ENCODE measurements at regions not wholly inside any gene's neighbourhood (a gene's known extent, or its start where the extent isn't known, plus 50 kb on each side); places are given as distances from the start of the nearest gene placed in this dataset.
"Not testable (repeated sequence)": the region's sequence is repeated elsewhere in the genome, so short reads cannot be mapped to it uniquely, and the experiment has no call there.

- Mint-ChIP-seq H3K36me3 (ENCODE audit: low read depth) (no peaks in the 10 kb centered on the region), H3K4me3 (no peak overlapping the region), H3K27ac (no peak overlapping the region), H3K27me3 (ENCODE audit: low read depth) (no peaks in the 10 kb centered on the region), H3K9me3 (ENCODE audit: insufficient read depth) (no peaks in the 10 kb centered on the region), H3K4me1 (ENCODE audit: low read depth) (no peaks in the 10 kb centered on the region)
- ChIA-PET CTCF (no interaction called here), POLR2A (no interaction called here)
- ATAC-seq (no peak), DNase-seq (no peak)
These were observed 82.0 kb upstream of the OTOGL start for GRCh38 chr12:80017261-80017870.

- DNase-seq (no peak), ATAC-seq (no peak)
- H3K4me1 Mint-ChIP-seq (ENCODE audit: low read depth): no peaks in the 10 kb centered on the region
- ChIA-PET CTCF (no interaction called here), POLR2A (no interaction called here)
- no peaks in the 10 kb centered on the region for H3K36me3 Mint-ChIP-seq (ENCODE audit: low read depth)
- H3K9me3 Mint-ChIP-seq (ENCODE audit: insufficient read depth): no peaks in the 10 kb centered on the region
- H3K4me3 Mint-ChIP-seq: no peak overlapping the region
- H3K27ac Mint-ChIP-seq: no peak overlapping the region
- H3K27me3 Mint-ChIP-seq (ENCODE audit: low read depth): no peaks in the 10 kb centered on the region
These were observed 81.8 kb upstream of the PPP1R12A start for GRCh38 chr12:80016684-80017083.

DNA sequence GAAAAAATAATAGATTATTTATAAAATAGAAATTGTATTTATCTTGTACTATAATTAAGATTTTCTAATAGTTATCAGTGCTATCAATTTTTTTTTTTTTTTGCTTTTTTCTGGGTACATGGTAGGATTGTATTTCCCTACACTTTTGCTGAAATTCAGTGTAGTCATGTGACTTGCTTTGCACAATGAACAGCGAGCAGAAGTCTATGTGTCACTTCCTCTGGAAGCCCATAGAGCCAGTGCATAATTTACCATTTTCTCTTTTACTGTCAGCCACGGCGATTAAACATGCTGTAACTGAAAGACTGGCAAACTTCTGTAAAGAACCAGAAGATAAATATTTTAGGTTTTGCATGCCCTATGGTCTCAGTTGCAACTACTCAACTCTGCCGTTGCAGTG, 80.8 kb upstream of the PPP1R12A start:
- H3K4me3 Mint-ChIP-seq: no peak overlapping the region
- CTCF ChIA-PET: no interaction called here
- H3K27ac Mint-ChIP-seq: no peak overlapping the region
- no peaks in the 10 kb centered on the region for H3K4me1 Mint-ChIP-seq (ENCODE audit: low read depth)
- H3K27me3 Mint-ChIP-seq (ENCODE audit: low read depth): no peaks in the 10 kb centered on the region
- no peaks in the 10 kb centered on the region for H3K36me3 Mint-ChIP-seq (ENCODE audit: low read depth)
- POLR2A ChIA-PET: interaction anchor here (0.6 kb wide), 1 partner anchor 196 kb away, joined by 4 read pairs; no protein-coding TSS in a partner anchor
- ATAC-seq: no peak
- DNase-seq: no peak
- no peaks in the 10 kb centered on the region for H3K9me3 Mint-ChIP-seq (ENCODE audit: insufficient read depth)

DNA sequence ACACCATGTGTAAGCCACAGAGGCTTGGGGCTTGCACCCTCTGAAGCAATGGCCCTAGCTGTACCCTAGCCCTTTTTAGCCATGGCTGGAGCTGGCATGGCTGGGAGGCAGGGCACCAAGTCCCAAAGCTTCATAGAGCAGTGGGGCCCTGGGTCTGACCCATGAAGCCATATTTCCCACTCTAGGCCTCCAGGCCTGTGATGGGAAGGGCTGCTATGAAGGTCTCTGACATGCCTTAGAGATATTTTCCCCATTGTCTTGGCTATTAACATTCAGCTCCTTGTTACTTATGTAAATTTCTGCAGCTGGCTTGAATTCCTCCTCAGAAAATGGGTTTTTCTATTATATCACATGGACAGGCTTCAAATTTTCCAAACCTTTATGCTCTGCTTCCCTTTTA, 68.8 kb upstream of the PPP1R12A start:
- H3K9me3 Mint-ChIP-seq (ENCODE audit: insufficient read depth); H3K27ac Mint-ChIP-seq; DNase-seq; H3K4me1 Mint-ChIP-seq (ENCODE audit: low read depth); H3K27me3 Mint-ChIP-seq (ENCODE audit: low read depth); POLR2A ChIA-PET; ATAC-seq; CTCF ChIA-PET; H3K36me3 Mint-ChIP-seq (ENCODE audit: low read depth); H3K4me3 Mint-ChIP-seq: not testable (repeated sequence)

- no peaks in the 10 kb centered on the region for H3K27me3 Mint-ChIP-seq (ENCODE audit: low read depth)
- POLR2A ChIA-PET: no interaction called here
- no peak overlapping the region for H3K27ac Mint-ChIP-seq
- DNase-seq (no peak), ATAC-seq (no peak)
- no peaks in the 10 kb centered on the region for H3K9me3 Mint-ChIP-seq (ENCODE audit: insufficient read depth)
- CTCF ChIA-PET: no interaction called here
- H3K4me1 Mint-ChIP-seq (ENCODE audit: low read depth): no peaks in the 10 kb centered on the region
- H3K4me3 Mint-ChIP-seq: no peak overlapping the region
- H3K36me3 Mint-ChIP-seq (ENCODE audit: low read depth): no peaks in the 10 kb centered on the region
These were observed 66.7 kb upstream of the PPP1R12A start for GRCh38 chr12:80001562-80001961.

DNA sequence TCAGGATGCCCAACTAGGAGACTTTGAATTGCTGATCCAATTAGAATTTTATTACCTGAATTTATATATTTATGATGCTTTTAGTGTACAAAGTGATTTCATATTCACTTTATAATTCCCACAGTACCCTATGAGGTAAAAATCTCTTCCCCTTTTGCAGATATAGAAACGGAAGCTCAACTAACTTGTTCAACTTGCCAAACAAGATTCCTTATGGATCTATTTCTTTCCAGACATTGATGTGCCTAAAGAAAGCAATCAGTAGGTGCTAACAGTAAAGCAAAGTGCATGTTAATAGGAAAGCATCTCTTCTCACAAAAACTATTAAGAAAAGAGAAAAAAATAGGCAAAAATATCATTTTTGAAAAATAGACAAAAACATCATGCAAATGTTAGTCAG, 65.9 kb upstream of the PPP1R12A start:
- H3K27me3 Mint-ChIP-seq (ENCODE audit: low read depth): no peaks in the 10 kb centered on the region
- H3K9me3 Mint-ChIP-seq (ENCODE audit: insufficient read depth): no peaks in the 10 kb centered on the region
- H3K4me3 Mint-ChIP-seq: no peak overlapping the region
- DNase-seq (no peak), ATAC-seq (no peak)
- H3K36me3 Mint-ChIP-seq (ENCODE audit: low read depth): no peaks in the 10 kb centered on the region
- CTCF ChIA-PET: no interaction called here
- H3K27ac Mint-ChIP-seq: no peak overlapping the region
- no peaks in the 10 kb centered on the region for H3K4me1 Mint-ChIP-seq (ENCODE audit: low read depth)
- POLR2A ChIA-PET: no interaction called here

- ATAC-seq (no peak), DNase-seq (no peak)
- no peak overlapping the region for H3K27ac Mint-ChIP-seq
- no peaks in the 10 kb centered on the region for H3K4me1 Mint-ChIP-seq (ENCODE audit: low read depth)
- H3K4me3 Mint-ChIP-seq: no peak overlapping the region
- CTCF ChIA-PET: no interaction called here
- peaks cover 2% of the 10 kb centered on the region for H3K27me3 Mint-ChIP-seq (ENCODE audit: low read depth)
- no peaks in the 10 kb centered on the region for H3K36me3 Mint-ChIP-seq (ENCODE audit: low read depth)
- POLR2A ChIA-PET: no interaction called here
- no peaks in the 10 kb centered on the region for H3K9me3 Mint-ChIP-seq (ENCODE audit: insufficient read depth)
These were observed 63.7 kb upstream of the PPP1R12A start for GRCh38 chr12:79998554-79998953.

DNA sequence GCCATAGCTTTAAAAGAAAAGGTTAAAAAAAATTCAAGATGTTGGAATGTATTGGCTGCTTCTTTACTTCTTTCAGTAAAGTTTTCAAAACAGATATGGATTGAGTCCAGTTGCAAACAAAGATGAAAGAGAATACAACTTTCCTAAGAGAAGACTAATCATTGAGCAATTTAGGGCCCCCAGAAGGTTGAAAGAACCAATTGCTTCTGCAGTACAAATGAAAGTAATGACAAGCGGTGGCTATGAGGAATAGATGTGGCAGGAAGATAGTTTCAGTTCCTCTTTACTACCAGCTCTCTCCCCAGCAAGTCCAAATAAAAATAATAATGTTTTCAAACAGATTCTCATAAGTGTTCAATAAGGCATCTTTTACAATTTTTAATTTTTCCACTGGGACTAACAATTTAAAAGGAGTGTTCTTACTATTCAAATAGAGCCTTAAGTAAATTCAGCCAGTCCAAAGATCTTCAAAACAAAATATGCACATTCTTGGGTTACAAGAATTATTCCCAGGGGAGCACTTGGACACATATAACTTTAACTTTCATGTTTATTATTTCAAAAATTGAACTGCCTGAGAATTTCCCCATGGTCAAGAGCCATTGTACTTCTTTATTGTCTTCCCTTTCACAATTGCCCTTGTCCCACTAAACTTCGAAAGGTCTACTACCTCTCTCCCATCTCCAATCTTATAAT, 62.3 kb upstream of the PPP1R12A start:
- ChIA-PET POLR2A (no interaction called here), CTCF (no interaction called here)
- H3K9me3 Mint-ChIP-seq (ENCODE audit: insufficient read depth): no peaks in the 10 kb centered on the region
- H3K36me3 Mint-ChIP-seq (ENCODE audit: low read depth): no peaks in the 10 kb centered on the region
- DNase-seq (no peak), ATAC-seq (no peak)
- peaks cover 2% of the 10 kb centered on the region for H3K27me3 Mint-ChIP-seq (ENCODE audit: low read depth)
- no peak overlapping the region for H3K27ac Mint-ChIP-seq
- H3K4me1 Mint-ChIP-seq (ENCODE audit: low read depth): no peaks in the 10 kb centered on the region
- H3K4me3 Mint-ChIP-seq: no peak overlapping the region

DNA sequence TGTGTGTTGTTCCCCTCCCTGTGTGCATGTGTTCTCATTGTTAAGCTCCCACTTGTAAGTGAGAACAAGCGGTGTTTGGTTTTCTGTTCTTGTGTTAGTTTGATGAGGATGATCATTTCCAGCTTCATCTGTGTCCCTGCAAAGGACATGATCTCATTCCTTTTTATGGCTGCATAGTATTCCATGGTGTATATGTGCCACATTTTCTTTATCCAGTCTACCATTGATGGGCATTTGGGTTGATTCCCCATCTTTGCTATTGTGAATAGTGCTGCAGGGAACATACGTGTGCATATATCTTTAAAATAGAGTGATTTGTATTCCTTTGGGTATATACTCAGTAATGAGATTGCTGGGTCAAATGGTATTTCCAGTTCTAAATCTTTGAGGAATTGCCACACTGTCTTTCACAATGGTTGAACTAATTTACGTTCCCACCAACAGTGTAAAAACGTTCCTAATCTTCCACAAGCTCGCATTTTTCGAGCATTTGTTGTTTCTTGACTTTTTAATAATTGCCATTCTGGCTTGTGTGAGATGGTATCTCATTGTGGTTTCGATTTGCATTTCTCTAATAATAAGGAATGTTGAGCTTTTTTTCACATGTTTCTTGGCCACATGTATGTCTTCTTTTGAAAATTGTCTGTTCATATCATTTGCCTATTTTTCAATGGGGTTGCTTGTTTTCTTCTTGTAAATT, 60.6 kb upstream of the PPP1R12A start:
- H3K27ac Mint-ChIP-seq; H3K4me3 Mint-ChIP-seq; ATAC-seq; H3K36me3 Mint-ChIP-seq (ENCODE audit: low read depth); POLR2A ChIA-PET; H3K27me3 Mint-ChIP-seq (ENCODE audit: low read depth); H3K4me1 Mint-ChIP-seq (ENCODE audit: low read depth); DNase-seq; CTCF ChIA-PET; H3K9me3 Mint-ChIP-seq (ENCODE audit: insufficient read depth): not testable (repeated sequence)

- ChIA-PET POLR2A (no interaction called here), CTCF (no interaction called here)
- ATAC-seq (no peak), DNase-seq (no peak)
- H3K36me3 Mint-ChIP-seq (ENCODE audit: low read depth): no peaks in the 10 kb centered on the region
- H3K4me1 Mint-ChIP-seq (ENCODE audit: low read depth): peaks cover 3% of the 10 kb centered on the region
- no peaks in the 10 kb centered on the region for H3K9me3 Mint-ChIP-seq (ENCODE audit: insufficient read depth)
- H3K27me3 Mint-ChIP-seq (ENCODE audit: low read depth): peaks cover 2% of the 10 kb centered on the region
- no peak overlapping the region for H3K27ac Mint-ChIP-seq
- no peak overlapping the region for H3K4me3 Mint-ChIP-seq
These were observed 58.4 kb upstream of the PPP1R12A start for GRCh38 chr12:79993106-79993862.

- CTCF ChIA-PET: no interaction called here
- no peaks in the 10 kb centered on the region for H3K36me3 Mint-ChIP-seq (ENCODE audit: low read depth)
- ATAC-seq: no peak
- DNase-seq: no peak
- no peaks in the 10 kb centered on the region for H3K9me3 Mint-ChIP-seq (ENCODE audit: insufficient read depth)
- POLR2A ChIA-PET: no interaction called here
- H3K27me3 Mint-ChIP-seq (ENCODE audit: low read depth): peaks cover 2% of the 10 kb centered on the region
- no peak overlapping the region for H3K4me3 Mint-ChIP-seq
- H3K4me1 Mint-ChIP-seq (ENCODE audit: low read depth): peaks cover 3% of the 10 kb centered on the region
- no peak overlapping the region for H3K27ac Mint-ChIP-seq
These were observed 56.7 kb upstream of the PPP1R12A start for GRCh38 chr12:79991586-79991985.

Data from activated CD8-positive, alpha-beta T cell treated with anti-CD3 and anti-CD28 coated beads, Interleukin-2, amount 10 ng/mL, durations not matched to agents 7 days and 5 days (primary cell).